NT2/D1 (cell line): ENCODE measurements at regions not wholly inside any gene's neighbourhood (a gene's known extent, or its start where the extent isn't known, plus 50 kb on each side); places are given as distances from the start of the nearest gene placed in this dataset.

ENCODE experiments used
- DNase-seq: peaks from one replicate; pipeline ENCODE4 v3.0.0-alpha.2; 2011; ENCODE audit warnings: low read depth, low spot score
- H3K27me3 ChIP-seq: 2 replicates; pipeline ENCODE4 v1.6.0; 2011; ENCODE audit warnings: mild to moderate bottlenecking; ENCODE audit not compliant: insufficient read length, insufficient read depth
- H3K36me3 ChIP-seq: 2 replicates; pipeline ENCODE4 v1.6.1; 2011; ENCODE audit warnings: mild to moderate bottlenecking, low read length, mixed read lengths; ENCODE audit not compliant: insufficient read depth, insufficient read length
- H3K4me1 ChIP-seq: 2 replicates; pipeline ENCODE4 v1.5.1; 2011; ENCODE audit not compliant: insufficient read depth, insufficient read length
- H3K4me3 ChIP-seq: 2 replicates; pipeline ENCODE4 v1.5.1; 2011; ENCODE audit warnings: low read depth; ENCODE audit not compliant: insufficient read length
- H3K9ac ChIP-seq: 2 replicates; pipeline ENCODE4 v1.6.0; 2011; ENCODE audit warnings: low read depth; ENCODE audit not compliant: insufficient read length
- H3K9me3 ChIP-seq: 2 replicates; pipeline ENCODE4 v1.5.1; 2011; ENCODE audit warnings: mild to moderate bottlenecking, low read length; ENCODE audit not compliant: insufficient read depth
- SUZ12 ChIP-seq: IDR thresholded peaks from 2 replicates; pipeline ENCODE4 v1.6.1; 2011; ENCODE audit not compliant: insufficient read length, insufficient read depth; ENCODE audit errors: extremely low read depth
- YY1 ChIP-seq: IDR thresholded peaks from 2 replicates; pipeline ENCODE4 v1.6.1; 2011; ENCODE audit not compliant: insufficient read length, insufficient read depth
- ZNF274 ChIP-seq: IDR thresholded peaks from 2 replicates; pipeline ENCODE4 v1.6.1; 2011; ENCODE audit warnings: mild to moderate bottlenecking, low read depth, low read length

DNA sequence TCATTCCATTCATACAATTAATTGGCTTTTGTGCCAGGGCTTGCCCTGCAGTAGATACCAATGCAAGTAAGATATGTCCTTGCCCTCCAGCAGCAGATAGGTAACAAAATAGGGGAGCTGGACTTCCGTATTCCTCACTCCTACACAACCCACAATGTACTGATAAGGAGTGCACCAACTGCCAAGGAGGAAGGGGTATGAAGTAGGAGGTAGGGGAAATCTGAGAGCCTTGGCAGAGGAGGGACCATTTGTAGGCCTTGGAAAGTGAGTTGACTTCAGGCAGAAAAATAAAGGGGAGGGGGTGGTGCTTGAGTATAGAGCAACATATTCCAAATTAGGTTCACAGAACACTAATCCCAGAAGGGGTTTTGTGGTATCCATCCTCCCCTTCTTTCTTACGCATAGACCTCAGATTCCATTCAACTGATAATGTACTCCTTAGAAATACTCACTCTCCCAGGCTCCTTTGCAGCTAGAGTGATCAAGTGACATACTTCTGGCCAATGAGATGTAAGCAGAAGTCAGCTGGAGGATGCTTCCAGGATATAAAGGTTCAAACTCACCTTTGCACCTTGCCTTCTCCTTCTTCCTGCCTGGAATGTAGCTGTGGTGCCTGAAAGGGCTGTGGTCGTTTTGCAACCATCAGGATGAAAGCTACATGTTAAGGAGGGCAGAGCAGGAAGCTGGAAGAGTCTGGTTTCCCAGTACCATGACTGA, 127.1 kb upstream of the SMAD3 start:
- Histone ChIP-seq H3K4me3 (no peak overlapping the region), H3K36me3 (no peaks in the 10 kb centered on the region), H3K4me1 (no peaks in the 10 kb centered on the region), H3K9ac (no peak overlapping the region), H3K27me3 (no peaks in the 10 kb centered on the region), H3K9me3 (peaks cover 35% of the 10 kb centered on the region)
- TF ChIP-seq SUZ12: no peak
- TF ChIP-seq YY1: no peak
- no peak for TF ChIP-seq ZNF274
- DNase-seq: no peak

DNA sequence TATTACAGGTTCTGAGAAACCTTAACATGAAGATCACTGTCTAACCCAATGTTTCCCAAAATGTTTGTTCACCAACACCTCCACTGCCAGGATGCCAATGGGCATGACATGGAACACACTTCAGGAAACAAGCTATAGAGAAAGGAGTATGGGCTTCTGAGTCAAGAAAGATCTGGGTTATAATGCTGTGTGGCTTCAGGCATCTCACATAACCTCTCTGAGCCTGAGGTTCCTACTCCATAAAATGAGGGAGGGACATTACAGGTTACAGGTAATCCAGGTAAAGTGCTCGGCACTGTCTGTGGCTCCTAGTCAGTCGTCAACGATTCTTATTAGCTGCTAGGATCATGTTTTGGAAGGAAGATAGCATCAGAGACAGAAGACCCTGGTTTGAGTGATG, 126.4 kb upstream of the SMAD3 start:
- Histone ChIP-seq H3K9ac (no peak overlapping the region), H3K9me3 (peaks cover 27% of the 10 kb centered on the region), H3K36me3 (no peaks in the 10 kb centered on the region), H3K4me1 (peaks cover 5% of the 10 kb centered on the region), H3K4me3 (no peak overlapping the region), H3K27me3 (no peaks in the 10 kb centered on the region)
- no peak for TF ChIP-seq SUZ12
- no peak for TF ChIP-seq ZNF274
- no peak for TF ChIP-seq YY1
- no peak for DNase-seq

DNA sequence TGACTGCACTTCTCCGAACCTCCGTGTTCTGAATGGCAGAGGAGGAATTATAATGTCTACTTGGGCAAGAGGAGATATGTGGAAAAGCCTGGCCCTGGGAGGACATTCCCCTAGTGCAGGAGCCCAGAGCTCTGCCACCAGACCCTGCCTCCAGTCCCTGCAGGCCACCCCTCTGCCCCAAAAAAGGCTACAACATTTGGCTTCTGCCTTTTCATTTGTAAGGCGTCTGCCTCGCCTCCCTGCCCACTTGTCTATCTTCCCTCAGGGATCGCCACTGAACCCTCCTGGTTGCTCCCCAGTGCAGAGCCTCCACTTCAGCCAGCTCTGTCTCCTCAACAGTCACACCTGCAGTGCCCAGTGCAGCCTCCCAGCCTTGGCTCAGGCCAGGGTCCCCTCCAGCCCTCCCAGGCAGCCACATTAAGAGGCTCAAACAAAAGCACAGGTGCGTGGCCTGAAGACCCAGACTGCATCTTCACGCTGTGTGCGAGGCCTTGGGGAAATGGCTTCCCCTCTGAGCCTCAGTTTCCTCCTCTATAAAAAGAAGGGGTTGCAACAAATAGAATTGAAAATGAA, 125.9 kb upstream of the SMAD3 start:
- Histone ChIP-seq H3K36me3 (no peaks in the 10 kb centered on the region), H3K27me3 (no peaks in the 10 kb centered on the region), H3K9me3 (peaks cover 22% of the 10 kb centered on the region; the same call in 1 of the 2 replicates), H3K4me1 (peaks cover 6% of the 10 kb centered on the region), H3K4me3 (no peak overlapping the region), H3K9ac (no peak overlapping the region)
- DNase-seq: no peak
- TF ChIP-seq SUZ12 (no peak), YY1 (no peak), ZNF274 (no peak)

DNA sequence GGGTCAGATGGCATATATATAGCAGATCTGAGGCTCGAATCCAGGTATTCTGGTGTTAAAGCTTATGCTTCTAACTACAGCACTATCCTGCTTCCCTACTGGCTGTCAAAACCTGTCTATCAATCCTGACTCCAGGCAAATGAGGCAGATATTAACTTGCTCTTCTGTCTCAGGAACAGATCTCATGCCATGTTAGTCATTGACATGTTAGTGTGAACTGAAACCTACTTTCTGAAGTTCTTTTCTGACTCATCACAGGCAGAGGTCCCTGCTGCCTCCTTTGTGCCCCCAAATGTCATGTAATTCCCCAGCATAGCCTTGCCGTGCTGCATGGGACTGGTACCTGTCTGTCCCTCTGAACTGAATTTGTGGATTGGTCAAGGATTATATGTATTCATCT, 125.0 kb upstream of the SMAD3 start:
- H3K4me1 ChIP-seq: peaks cover 6% of the 10 kb centered on the region
- peaks cover 14% of the 10 kb centered on the region; the same call in 1 of the 2 replicates for H3K9me3 ChIP-seq
- H3K9ac ChIP-seq: no peak overlapping the region
- no peak overlapping the region for H3K4me3 ChIP-seq
- H3K36me3 ChIP-seq: no peaks in the 10 kb centered on the region
- no peak for TF ChIP-seq YY1
- TF ChIP-seq SUZ12: no peak
- no peak for TF ChIP-seq ZNF274
- no peaks in the 10 kb centered on the region for H3K27me3 ChIP-seq
- no peak for DNase-seq

DNA sequence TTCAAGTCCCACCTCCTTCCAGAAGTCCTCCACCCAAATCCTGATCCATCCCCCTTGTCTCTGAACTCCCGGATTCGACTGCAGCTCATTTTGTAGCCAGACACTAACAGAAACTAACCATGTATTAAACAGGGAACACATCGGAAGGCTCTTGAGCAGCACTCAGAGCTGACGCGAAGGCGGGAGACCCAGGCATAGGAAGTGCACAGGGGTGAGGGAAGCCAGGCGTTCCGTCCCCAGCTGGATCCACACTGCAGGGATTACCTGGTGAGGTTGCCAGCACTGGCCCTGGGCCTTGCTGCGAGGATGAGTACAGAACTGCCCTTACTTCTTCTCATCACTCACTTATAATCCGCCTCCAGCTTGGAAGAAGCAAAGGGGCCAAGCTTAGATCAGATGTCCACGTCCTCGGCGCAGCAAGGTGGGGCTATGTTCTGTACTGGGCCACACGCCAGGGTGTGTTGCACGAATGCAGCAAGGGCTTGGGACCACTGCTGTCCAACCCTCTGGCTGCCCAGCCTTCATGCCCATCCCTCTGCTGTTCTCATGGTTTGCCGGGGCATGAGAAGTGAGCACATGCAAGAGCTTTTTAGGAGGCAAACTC, 124.2 kb upstream of the SMAD3 start:
- Histone ChIP-seq H3K4me3 (no peak overlapping the region), H3K9ac (no peak overlapping the region), H3K27me3 (no peaks in the 10 kb centered on the region), H3K9me3 (peaks cover 14% of the 10 kb centered on the region; the same call in 1 of the 2 replicates), H3K36me3 (no peaks in the 10 kb centered on the region), H3K4me1 (peaks cover 6% of the 10 kb centered on the region)
- no peak for TF ChIP-seq SUZ12
- no peak for DNase-seq

DNA sequence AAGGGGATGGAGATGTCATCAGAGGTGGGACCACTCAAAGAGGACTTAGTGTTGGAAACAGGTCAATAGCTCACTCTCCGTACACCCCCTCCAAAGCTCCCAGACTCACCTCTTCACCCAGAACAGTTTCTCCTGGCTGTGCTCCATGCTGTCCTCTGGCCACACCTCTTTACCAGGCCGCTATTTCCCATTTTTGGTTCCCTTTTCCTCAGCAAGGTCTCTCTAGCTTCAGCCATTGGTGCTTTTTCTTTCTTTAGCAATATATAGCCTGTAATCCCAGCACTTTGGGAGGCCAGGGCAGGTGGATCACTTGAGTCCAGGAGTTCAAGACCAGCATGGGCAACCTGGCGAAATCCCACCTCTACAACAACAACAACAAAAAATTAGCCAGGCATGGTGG, 123.6 kb upstream of the SMAD3 start:
- H3K4me1 ChIP-seq: peaks cover 6% of the 10 kb centered on the region
- H3K9me3 ChIP-seq: peaks cover 14% of the 10 kb centered on the region; the same call in 1 of the 2 replicates
- no peak for TF ChIP-seq SUZ12
- no peak for TF ChIP-seq YY1
- TF ChIP-seq ZNF274: no peak
- no peaks in the 10 kb centered on the region for H3K27me3 ChIP-seq
- no peak overlapping the region for H3K9ac ChIP-seq
- no peak for DNase-seq
- H3K36me3 ChIP-seq: no peaks in the 10 kb centered on the region
- no peak overlapping the region for H3K4me3 ChIP-seq

DNA sequence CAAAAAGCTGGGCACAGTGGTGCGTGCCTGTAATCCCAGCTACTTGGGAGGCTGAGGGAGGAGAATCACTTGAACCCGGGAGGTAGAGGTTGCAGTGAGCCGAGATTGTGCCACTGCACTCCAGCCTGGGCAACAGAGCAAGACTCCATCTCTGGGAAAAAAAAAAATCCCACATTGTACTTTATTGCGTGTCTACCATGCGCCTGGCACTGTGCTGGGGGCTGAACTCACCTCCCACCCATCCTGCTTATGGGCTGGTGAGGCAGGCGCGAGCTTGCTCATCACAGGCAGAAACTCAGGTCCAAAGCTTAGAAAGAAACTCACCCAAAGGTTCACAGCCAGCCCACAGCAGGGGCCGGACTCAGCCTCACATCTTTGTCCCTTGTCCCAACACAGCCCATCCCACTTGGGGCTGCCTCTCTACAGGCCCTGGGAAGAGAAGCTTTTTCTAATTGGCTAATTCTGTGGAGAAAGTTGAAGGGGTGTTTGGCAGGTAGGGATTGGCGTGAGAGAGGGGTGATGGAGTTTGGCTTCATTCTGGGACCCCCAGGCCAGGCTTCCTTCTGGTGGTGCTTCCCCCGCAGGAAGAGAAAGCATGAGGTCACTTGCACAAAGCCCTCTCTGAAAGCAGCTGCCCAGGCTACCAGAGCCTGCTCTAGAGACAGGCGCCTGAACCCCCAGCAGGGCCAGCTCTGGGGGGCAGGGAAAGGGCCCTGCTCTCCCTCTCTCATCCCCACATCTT, 122.6 kb upstream of the SMAD3 start:
- peaks cover 6% of the 10 kb centered on the region for H3K4me1 ChIP-seq
- peaks cover 9% of the 10 kb centered on the region; the same call in 1 of the 2 replicates for H3K9me3 ChIP-seq
- H3K36me3 ChIP-seq: no peaks in the 10 kb centered on the region
- DNase-seq: no peak
- H3K4me3 ChIP-seq: no peak overlapping the region
- TF ChIP-seq SUZ12: no peak
- no peak for TF ChIP-seq ZNF274
- TF ChIP-seq YY1: no peak
- H3K9ac ChIP-seq: no peak overlapping the region
- no peaks in the 10 kb centered on the region for H3K27me3 ChIP-seq
